Mucosa of descending colon (tissue), 3 donors: ENCODE measurements at regions not wholly inside any gene's neighbourhood (a gene's known extent, or its start where the extent isn't known, plus 50 kb on each side); places are given as distances from the start of the nearest gene placed in this dataset.

Experiments used
- ATAC-seq: fragments of 200-7000 bp; cut with Tn5 transposase; one replicate; pipeline ENCODE4 v1.9.1; 2020; ENCODE audit warnings: mild to moderate bottlenecking, moderate library complexity
- DNase-seq, 3 donors: peaks; one replicate each; pipeline ENCODE4 v3.0.0-alpha.2; 2020
- H3K36me3 ChIP-seq: fragments of 200-600 bp; one replicate; pipeline ENCODE4 v1.8.0; 2021; ENCODE audit warnings: low read depth, mild to moderate bottlenecking
- H3K4me1 ChIP-seq: fragments of 200-600 bp; one replicate; pipeline ENCODE4 v1.8.0; 2021; ENCODE audit warnings: low read depth, mild to moderate bottlenecking
- H3K4me3 ChIP-seq: fragments of 200-600 bp; one replicate; pipeline ENCODE4 v1.8.0; 2021; ENCODE audit warnings: mild to moderate bottlenecking
- H3K9me3 ChIP-seq: fragments of 200-600 bp; one replicate; pipeline ENCODE4 v1.8.0; 2021; ENCODE audit warnings: mild to moderate bottlenecking
- CTCF ChIP-seq: fragments of 200-600 bp; IDR thresholded peaks from one replicate; pipeline ENCODE4 v1.8.0; 2022; ENCODE audit warnings: antibody characterized with exemption, mild to moderate bottlenecking
- intact Hi-C, 2 donors: fragments of 100-400 bp; cut with DNase I in 1 of 2; cut with micrococcal nuclease in 1 of 2; formaldehyde crosslinking; loops; one replicate each; pipeline versions ENCODE4 v1.11.0 to v1.11.1; 2022; cut with DNase I, micrococcal nuclease
- donor health status: DM: no; HTN: no; CAD: no; lungs with moderate emphysema.
- donor health status: DM: no; HTN: no; CAD: no.
- donor health status: DM: no; HTN: yes; CAD: no.

DNA sequence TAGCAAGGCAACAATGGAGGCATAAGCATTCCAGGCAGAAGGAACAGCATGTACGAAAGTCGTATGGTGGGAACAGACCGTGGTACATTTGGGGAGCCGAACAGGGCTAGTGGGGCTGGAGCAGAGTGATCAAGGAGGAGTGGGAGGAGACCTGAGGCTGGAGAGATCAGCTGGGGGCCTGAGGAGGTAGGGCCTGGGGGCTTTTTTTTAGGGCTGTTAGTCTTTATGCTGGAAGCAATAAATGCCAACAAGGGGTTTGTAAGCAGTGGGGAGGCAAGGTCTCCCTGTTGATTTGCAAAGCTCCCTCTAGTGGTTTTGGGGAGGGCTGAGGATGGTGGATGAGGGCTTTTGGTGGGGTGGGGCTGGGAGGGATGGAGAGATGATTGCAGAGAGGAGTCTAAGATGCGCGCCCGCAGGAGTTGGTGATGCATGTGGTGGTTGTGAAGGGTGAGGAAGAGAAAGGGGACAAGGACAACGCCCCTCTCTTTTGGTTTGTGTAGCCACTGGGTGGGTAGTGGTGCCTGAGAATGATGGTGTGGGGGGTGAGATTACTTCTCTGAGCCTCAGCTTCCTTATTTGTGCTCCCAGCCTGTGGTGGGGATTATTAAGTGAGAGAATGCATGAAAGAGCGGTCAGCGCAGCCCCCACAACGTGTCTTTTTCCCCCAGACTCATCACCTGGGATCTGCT lies 74.1 kb upstream of the TOX2 start:
- H3K4me3 ChIP-seq, result no peak overlapping the region
- H3K4me1 ChIP-seq, result no peaks in the 10 kb centered on the region
- TF ChIP-seq CTCF, result no peak
- H3K9me3 ChIP-seq, result no peaks in the 10 kb centered on the region
- intact Hi-C loops, result no loop called here
- no peak for ATAC-seq
- H3K36me3 ChIP-seq, result no peaks in the 10 kb centered on the region
- no peak for DNase-seq

GRCh38 chr20:43839793-43840199 lies 74.9 kb upstream of the TOX2 start:
- H3K36me3 ChIP-seq, result no peaks in the 10 kb centered on the region
- H3K4me1 ChIP-seq, result no peaks in the 10 kb centered on the region
- TF ChIP-seq CTCF, result no peak
- intact Hi-C loops, result no loop called here
- ATAC-seq (no peak), DNase-seq (no peak)
- no peak overlapping the region for H3K4me3 ChIP-seq
- no peaks in the 10 kb centered on the region for H3K9me3 ChIP-seq

DNA sequence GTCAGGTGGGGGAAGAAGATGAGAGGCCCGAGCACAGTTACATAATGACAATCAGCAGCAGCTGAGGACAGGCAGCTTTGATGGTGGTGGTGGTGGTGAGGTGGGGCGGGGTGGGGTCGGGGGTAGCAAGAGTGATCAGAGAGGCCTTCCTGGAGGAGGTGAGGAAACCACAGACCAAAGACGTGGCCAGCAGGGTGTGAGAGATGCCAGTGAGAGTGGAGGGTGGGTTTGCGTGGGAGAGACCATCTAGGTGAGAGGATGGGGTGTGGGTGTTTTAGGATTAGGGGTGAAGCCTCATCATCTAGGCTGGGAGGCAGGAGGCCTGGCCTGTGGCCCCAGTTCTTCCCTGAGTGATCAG lies 76.0 kb upstream of the TOX2 start:
- H3K4me3 ChIP-seq, result no peak overlapping the region
- H3K36me3 ChIP-seq, result no peaks in the 10 kb centered on the region
- intact Hi-C loops, result no loop called here
- H3K4me1 ChIP-seq, result no peaks in the 10 kb centered on the region
- no peak for DNase-seq
- no peak for ATAC-seq
- no peaks in the 10 kb centered on the region for H3K9me3 ChIP-seq
- no peak for TF ChIP-seq CTCF

- no peak for DNase-seq
Observed at GRCh38 chr20:43837856-43838702, 76.6 kb upstream of the TOX2 start.

GRCh38 chr20:43836790-43837189 lies 77.9 kb upstream of the TOX2 start:
- Histone ChIP-seq H3K36me3 (no peaks in the 10 kb centered on the region), H3K4me1 (no peaks in the 10 kb centered on the region), H3K9me3 (no peaks in the 10 kb centered on the region), H3K4me3 (no peak overlapping the region)
- no peak for DNase-seq
- intact Hi-C loops, result no loop called here
- no peak for ATAC-seq
- TF ChIP-seq CTCF, result no peak

More at GRCh38 chr20:43837856-43838702, 76.6 kb upstream of the TOX2 start:
- Histone ChIP-seq H3K9me3 (no peaks in the 10 kb centered on the region), H3K36me3 (no peaks in the 10 kb centered on the region), H3K4me3 (no peak overlapping the region), H3K4me1 (no peaks in the 10 kb centered on the region)
- no peak for TF ChIP-seq CTCF
- intact Hi-C loops, result no loop called here
- ATAC-seq, result no peak
